Endothelial cell (in vitro differentiated cells): ENCODE measurements at regions not wholly inside any gene's neighbourhood (a gene's known extent, or its start where the extent isn't known, plus 50 kb on each side); places are given as distances from the start of the nearest gene placed in this dataset.

Experiments
- DNase-seq: peaks from one replicate; pipeline ENCODE4 v3.0.0; 2021; ENCODE audit warnings: low spot score
- H3K27ac Mint-ChIP-seq: one replicate; pipeline ENCODE4 v1.8.0; 2021; ENCODE audit warnings: mixed read lengths, inconsistent platforms; ENCODE audit not compliant: unreplicated experiment
- H3K27me3 Mint-ChIP-seq: one replicate; pipeline ENCODE4 v1.8.0; 2021; ENCODE audit warnings: mild to moderate bottlenecking, moderate library complexity, mixed read lengths, inconsistent platforms; ENCODE audit not compliant: unreplicated experiment
- H3K36me3 Mint-ChIP-seq: one replicate; pipeline ENCODE4 v1.8.0; 2021; ENCODE audit warnings: mild to moderate bottlenecking, low read depth, mixed read lengths, inconsistent platforms; ENCODE audit not compliant: unreplicated experiment
- H3K4me1 Mint-ChIP-seq: one replicate; pipeline ENCODE4 v1.8.0; 2021; ENCODE audit warnings: mild to moderate bottlenecking, mixed read lengths, inconsistent platforms; ENCODE audit not compliant: unreplicated experiment
- H3K4me3 Mint-ChIP-seq: one replicate; pipeline ENCODE4 v1.8.0; 2021; ENCODE audit warnings: mild to moderate bottlenecking, mixed read lengths, inconsistent platforms; ENCODE audit not compliant: unreplicated experiment
- H3K9me3 Mint-ChIP-seq: one replicate; pipeline ENCODE4 v1.8.0; 2021; ENCODE audit warnings: mixed read lengths, inconsistent platforms; ENCODE audit not compliant: unreplicated experiment
- CTCF ChIP-seq: fragments of 200-600 bp; sonication (generic); IDR thresholded peaks from one replicate; pipeline ENCODE4 v1.5.0; 2021; ENCODE audit warnings: antibody characterized with exemption; ENCODE audit not compliant: unreplicated experiment

GRCh38 chr1:198399452-198399851 is 141.0 kb downstream of the ATP6V1G3 start:
- Mint-ChIP-seq H3K4me3 (no peak overlapping the region), H3K27me3 (no peaks in the 10 kb centered on the region), H3K36me3 (no peaks in the 10 kb centered on the region), H3K9me3 (no peaks in the 10 kb centered on the region), H3K27ac (no peak overlapping the region), H3K4me1 (no peaks in the 10 kb centered on the region)
- no peak for DNase-seq
- TF ChIP-seq CTCF: no peak

- no peak overlapping the region for H3K27ac Mint-ChIP-seq
- H3K4me3 Mint-ChIP-seq: no peak overlapping the region
- H3K9me3 Mint-ChIP-seq: no peaks in the 10 kb centered on the region
- no peak for DNase-seq
- TF ChIP-seq CTCF: no peak
- H3K27me3 Mint-ChIP-seq: no peaks in the 10 kb centered on the region
- H3K36me3 Mint-ChIP-seq: no peaks in the 10 kb centered on the region
- no peaks in the 10 kb centered on the region for H3K4me1 Mint-ChIP-seq
Observed at GRCh38 chr1:198397208-198397808, 143.2 kb downstream of the ATP6V1G3 start.

GRCh38 chr1:198391393-198392020 is 149.0 kb downstream of the ATP6V1G3 start:
- no peaks in the 10 kb centered on the region for H3K4me1 Mint-ChIP-seq
- H3K36me3 Mint-ChIP-seq: no peaks in the 10 kb centered on the region
- no peaks in the 10 kb centered on the region for H3K9me3 Mint-ChIP-seq
- no peaks in the 10 kb centered on the region for H3K27me3 Mint-ChIP-seq
- H3K4me3 Mint-ChIP-seq: no peak overlapping the region
- no peak for DNase-seq
- H3K27ac Mint-ChIP-seq: no peak overlapping the region
- TF ChIP-seq CTCF: no peak

GRCh38 chr1:198387587-198387986 is 152.9 kb downstream of the ATP6V1G3 start:
- Mint-ChIP-seq H3K4me1 (no peaks in the 10 kb centered on the region), H3K27ac (no peak overlapping the region), H3K36me3 (no peaks in the 10 kb centered on the region), H3K27me3 (no peaks in the 10 kb centered on the region), H3K9me3 (no peaks in the 10 kb centered on the region), H3K4me3 (no peak overlapping the region)
- DNase-seq: no peak
- no peak for TF ChIP-seq CTCF

- Mint-ChIP-seq H3K36me3 (no peaks in the 10 kb centered on the region), H3K27ac (no peak overlapping the region)
- TF ChIP-seq CTCF: no peak
Observed at GRCh38 chr1:198380275-198380674, 160.2 kb downstream of the ATP6V1G3 start.

More at GRCh38 chr1:198380275-198380674, 160.2 kb downstream of the ATP6V1G3 start:
- DNase-seq: no peak
- H3K4me3 Mint-ChIP-seq: no peak overlapping the region
- no peaks in the 10 kb centered on the region for H3K27me3 Mint-ChIP-seq
- no peaks in the 10 kb centered on the region for H3K4me1 Mint-ChIP-seq
- H3K9me3 Mint-ChIP-seq: no peaks in the 10 kb centered on the region
